HG02678 (cell line): ENCODE measurements at regions not wholly inside any gene's neighbourhood (a gene's known extent, or its start where the extent isn't known, plus 50 kb on each side); places are given as distances from the start of the nearest gene placed in this dataset.
"Not testable (repeated sequence)": the region's sequence is repeated elsewhere in the genome, so short reads cannot be mapped to it uniquely, and the experiment has no call there.

Source experiments
- ATAC-seq: cut with Tn5 transposase; IDR thresholded peaks from one replicate; pipeline ENCODE4 v1.9.1; 2021; ENCODE audit warnings: mild to moderate bottlenecking, moderate library complexity; ENCODE audit not compliant: unreplicated experiment

DNA sequence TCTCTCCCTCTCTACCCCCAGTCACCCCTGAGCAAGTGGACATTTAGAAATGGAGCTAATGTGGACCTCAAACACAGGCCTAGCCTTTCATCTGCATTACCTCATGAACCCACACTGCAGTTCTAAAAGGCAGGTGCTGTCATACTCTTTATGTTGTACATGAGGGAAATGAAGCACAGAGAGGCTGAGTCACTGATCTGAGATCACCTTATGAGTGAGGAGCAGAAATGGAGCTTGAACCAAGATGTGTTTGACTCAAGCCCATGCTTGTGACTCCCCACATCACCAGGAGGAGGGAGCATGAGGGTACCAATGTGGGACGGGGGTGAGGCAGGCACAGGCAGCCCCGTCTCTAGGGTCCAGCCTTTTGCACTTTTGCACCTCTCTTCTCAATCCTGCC, 702.8 kb downstream of the PTPRU start:
- no peak for ATAC-seq

DNA sequence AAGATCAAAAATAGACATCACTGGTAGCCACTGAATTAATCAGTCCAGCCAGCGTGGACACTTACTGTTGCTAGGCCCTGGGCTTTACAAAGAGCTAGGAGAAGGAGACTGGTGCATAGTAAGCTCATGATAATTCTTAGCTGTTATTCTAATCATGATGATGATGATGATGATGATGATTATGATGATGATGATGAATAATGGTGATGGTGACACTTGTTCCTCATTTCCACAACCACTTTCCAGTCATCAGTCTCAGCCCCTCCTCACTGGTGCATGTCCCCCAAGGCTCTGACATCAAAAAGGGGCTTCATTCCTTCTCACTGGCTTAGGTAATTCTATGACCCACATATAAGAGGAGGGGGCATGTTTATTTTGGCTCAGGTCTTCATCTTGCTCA, 701.0 kb downstream of the PTPRU start:
- no peak for ATAC-seq

DNA sequence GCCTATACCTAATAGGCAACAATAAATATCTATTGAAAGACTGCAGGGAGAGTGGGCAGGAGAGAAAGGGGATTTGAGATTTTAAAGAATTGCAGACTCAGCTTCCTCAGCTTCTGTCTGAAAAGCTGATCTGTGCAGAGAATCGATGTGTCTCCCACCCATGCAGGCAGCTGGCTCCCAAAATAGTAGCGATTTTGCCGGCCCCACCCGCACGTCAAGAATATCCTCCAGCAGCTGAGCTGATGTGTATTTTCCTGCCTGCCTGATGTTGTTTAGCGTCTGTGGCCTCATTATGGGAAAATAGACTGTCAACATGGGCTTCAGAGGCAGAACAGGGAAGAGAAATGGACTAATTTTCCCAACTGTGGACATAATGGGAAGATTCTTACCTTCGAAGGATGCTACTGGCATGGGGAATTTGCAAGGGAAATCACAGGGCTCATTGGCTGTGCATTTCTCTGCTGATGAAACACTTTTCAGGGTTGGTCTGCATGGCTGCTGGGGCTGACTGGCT, 699.8 kb downstream of the PTPRU start:
- ATAC-seq, result no peak

DNA sequence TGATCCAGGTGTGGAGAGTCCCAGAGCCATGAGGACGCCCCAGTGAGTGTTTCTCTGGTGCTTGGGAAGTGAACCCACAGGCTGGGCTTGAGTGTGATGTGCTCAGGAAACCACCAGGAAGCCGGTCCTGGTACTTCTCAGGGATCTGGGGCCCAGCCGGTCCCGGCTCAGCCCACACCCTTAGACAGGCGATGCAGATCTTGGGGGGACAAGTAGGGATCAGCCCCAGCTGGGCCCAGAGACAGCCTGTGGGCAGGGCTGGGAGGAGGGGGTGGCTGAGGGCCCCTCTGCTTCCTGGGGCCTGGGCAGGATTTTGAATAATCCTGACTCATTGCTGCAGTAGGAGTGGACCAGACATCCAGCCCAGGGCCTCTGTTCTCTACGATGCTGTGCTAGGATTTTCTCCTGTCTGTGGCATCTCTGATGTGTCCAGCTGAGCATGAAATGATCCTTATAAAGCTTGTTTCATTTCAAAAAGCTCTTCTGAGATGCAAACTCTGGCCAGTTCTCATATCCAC, 698.0 kb downstream of the PTPRU start:
- no peak for ATAC-seq

DNA sequence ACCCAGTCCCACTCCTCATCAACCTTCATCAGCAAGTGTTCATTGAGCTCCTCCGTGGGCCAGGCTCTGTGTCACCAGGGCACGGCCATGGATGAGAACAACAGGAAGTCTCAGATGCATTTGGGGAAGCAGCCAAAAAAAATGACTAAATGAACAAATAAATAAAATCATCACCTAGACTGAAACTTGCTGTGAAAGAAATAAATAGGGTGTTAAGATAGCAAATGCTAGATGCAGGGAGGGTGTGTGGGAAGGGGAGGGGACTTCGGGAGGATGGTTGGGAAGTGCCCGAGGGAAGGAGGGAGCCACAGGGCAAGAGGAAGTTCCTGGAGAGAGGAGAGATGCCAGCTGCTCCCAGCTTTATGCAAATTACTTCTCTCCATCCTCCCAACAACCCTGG, 696.7 kb downstream of the PTPRU start:
- no peak for ATAC-seq

DNA sequence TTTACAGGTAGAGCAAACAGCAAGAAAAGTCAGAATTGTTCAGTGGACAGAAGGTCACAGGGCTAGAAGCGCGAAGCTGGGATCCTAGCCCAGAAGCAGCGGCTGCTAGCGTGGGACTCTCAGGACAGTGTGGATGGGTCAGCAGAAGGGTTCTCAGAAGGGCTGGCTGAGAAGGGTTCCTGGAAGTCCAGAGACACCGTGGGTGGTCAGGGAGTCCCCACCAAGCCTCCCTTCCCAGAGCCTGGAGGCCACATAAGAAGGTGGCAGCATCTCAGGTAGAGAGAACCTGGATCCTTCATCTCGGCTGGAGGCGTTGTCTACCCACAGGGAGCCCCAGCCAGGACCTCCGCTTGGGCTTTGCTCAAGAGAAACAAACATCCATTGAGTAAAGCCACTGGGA, 696.3 kb downstream of the PTPRU start:
- ATAC-seq, result no peak

DNA sequence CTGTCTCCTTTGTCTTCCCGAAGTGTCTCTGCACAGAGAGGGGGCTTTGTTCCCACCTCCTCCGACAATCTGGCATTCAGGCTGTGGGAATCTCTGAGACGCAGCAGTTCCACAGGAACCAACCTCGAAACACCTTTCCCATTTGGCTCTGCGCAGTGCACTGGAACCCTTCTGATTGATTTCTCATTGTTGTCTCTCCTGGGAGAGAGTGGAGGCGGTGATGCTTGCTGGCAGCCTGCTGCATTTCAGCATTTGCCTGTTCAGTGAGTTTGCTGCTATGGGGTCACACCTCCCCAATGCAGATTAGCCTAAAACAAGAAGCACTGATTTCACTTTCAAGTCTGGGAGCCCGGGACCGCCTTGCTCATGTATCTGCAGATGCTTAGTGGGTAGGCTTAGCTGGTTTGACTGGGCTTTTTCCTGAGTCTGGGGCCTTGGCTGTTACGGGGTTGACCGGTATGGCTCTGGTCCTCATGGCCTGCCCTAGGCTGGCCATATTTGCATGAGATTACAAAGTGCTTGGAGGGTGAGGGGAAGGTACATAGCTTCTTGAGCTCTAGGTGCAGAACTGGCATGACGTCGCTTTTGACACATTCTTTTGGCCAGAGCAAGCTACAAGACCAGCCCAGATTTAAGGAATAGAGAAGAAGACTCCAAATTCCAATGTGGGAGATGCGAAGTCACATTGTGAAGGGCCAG, 695.3 kb downstream of the PTPRU start:
- no peak for ATAC-seq

DNA sequence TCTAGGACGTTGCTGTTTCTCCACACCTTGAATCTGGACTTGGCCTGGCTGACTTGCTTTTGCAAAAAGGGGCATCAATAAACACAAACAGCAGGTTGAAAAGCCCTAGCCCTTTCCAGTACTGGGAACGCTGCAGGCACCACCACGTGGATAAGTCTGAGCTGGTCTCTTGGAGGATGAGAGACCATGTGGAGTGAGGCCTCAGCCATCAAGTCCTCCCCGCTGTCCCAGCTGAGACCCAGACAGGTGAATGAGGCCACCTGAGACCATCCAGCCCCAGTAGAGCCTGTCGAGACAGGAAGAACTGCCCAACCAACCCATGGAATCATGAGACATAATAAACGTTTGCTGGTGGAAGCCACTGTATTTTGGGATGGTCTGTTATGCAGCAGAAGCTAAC, 688.7 kb downstream of the PTPRU start:
- ATAC-seq, result no peak

DNA sequence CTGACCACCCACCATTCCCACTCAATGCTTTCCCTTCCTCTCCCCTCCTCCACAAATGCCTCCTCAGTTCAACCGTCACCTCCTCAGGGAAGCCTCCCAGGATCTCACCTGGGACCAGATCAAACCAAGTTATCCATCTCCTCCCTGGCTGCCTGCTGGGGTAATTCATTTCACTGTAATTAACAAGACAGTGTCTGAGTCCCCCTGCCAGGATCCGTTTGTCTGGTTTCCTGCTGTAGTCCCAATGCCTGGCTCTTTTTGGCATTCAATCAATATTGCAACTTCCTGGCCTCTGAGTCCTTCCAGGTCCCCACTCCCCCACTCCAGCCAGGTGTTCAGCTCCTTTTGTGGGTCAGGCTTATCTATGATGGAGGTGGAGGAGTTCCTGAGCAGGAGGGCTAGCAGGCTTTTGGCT, 687.7 kb downstream of the PTPRU start:
- ATAC-seq, result no peak

DNA sequence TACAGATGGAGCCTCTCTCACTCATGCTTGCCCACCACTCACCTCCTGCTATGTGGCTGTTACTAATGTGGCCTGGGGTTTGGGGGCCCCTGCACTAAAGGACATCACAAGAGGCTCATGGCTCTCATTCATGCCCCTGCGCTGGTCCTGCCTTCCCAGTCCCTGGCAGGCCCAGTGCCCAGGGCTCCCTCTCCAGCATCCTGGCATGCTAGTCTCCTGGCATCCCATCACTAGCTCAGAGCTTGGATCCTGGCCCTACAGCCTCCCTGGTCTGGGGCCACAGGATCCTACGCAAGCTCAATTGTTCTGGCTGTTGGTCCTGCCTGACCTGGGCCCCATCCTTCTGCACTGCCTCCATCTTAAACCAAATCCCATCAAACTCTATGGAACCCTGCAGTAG, 685.4 kb downstream of the PTPRU start:
- no peak for ATAC-seq

DNA sequence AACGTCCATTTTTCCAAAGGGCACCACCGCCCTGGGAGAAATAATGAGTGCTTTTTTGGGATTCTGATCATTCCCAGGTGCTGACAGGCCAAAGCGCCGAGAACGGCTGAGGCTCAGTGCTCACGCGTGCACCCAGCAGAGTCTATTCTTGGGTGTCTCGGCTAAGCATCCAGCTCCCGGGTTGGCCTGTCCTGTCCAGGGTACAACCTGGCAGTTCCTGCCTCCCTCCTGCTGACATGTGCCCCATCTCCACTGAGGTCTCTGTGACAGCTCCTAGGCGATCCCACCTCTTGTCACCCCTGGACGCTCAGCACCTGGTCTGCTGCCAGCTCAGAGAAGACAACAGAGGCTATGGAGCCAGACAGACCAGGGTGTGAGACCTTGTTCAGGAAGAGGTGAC, 684.5 kb downstream of the PTPRU start:
- ATAC-seq, result no peak

DNA sequence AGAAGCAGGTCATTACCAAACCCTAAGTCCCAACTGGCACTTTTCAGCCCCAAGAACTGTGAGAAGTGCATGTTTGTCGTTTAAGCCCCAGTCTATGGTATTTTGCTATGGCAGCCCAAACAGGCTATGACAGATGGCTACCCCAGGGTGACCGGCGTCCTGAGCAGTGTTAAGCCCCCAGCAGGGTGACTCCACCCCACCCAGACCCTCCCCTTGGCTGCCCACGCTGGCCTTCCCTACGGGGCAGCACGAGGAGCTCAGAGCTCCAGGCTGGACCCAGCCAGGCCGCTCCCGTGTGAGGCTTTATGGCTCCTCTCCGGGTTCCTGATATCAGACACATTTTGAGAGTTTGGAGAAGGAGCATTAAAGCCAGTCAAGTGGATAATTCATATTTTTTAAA, 684.0 kb downstream of the PTPRU start:
- ATAC-seq, result no peak

DNA sequence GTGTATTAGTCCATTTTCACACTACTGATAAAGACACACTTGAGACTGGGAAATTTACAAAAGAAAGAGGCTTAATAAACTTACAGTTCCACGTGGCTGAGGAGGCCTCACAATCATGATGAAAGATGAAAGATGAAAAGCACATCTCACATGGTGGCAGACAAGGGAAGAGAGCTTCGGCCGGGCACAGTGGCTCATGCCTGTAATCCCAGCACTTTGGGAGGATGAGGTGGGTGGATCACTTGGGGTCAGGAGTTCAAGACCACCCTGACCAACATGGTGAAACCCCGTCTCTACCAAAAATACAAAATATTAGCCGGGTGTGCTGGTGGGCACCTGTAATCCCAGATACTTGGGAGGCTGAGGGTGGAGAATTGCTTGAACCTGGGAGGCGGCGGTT, 682.7 kb downstream of the PTPRU start:
- not testable (repeated sequence) for ATAC-seq

DNA sequence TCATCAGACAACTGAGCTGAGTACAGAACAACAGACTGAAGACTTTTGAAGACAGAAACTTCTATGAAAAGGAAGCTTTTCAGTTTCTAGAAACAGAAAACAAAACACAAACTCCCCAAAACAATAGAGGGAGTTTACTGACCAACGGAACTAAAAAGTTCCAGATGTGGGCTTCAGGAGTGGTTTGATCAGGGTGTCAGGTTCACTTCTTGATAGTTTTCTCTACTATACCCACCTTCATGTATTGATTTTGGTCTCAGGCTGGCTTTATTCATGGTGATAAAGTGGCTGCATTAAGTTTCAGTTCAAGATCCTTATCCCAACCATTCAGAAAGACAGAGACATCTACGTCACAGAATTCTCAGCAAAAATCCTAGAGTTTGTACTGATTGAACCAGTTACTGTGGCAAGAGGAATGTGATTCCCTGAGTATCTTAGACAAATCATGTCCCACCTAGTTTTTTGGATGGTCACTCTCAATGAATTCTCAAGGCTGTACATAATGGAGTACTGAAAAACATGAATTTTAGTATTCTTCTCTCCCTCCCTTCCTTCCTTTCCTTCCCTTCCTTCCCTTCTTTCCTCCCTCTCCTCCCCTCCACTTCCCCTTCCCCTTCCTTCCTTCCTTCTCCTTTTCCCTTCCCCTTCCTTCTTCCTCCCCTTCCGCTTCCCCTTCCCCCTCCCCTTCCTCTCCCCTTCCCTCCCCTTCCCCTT, 680.5 kb downstream of the PTPRU start:
- no peak for ATAC-seq

DNA sequence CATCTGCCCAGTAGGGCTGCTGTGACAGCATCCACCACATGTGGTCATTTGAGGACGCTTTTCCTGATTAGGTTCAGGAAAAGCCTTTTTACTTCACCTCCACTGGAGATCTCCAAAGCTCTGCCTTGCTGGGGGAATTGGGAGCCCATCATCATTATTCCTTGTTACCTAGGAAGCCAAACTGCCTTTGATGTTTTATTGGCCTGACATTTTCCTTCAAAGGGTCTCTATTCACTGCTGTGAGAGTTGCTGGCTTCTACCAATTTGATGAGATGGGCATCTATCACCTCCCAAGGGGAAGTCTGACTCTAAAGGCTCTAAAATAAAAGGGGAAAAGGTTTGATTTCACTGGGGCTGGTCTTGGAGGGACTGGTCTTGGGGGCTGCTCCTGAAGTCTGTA, 678.6 kb downstream of the PTPRU start:
- ATAC-seq, result no peak

DNA sequence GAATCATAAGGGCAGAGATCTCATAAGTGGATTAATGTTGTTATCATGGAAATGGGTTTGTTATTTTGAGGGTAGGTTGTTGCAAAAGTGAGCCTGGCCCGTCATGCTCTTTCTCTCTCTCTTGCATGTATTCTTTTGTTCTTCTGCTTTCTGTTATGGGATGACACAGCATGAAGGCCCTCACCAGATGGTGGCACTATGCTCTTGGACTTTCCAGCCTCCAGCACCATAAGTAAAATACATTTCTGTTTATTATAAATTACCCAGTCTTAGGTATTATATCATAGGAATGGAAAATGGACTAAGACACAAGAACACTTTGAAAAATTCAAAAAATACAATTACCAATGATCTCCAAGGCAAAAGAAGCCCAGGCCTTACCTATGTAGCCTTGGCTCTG, 676.1 kb downstream of the PTPRU start:
- no peak for ATAC-seq

DNA sequence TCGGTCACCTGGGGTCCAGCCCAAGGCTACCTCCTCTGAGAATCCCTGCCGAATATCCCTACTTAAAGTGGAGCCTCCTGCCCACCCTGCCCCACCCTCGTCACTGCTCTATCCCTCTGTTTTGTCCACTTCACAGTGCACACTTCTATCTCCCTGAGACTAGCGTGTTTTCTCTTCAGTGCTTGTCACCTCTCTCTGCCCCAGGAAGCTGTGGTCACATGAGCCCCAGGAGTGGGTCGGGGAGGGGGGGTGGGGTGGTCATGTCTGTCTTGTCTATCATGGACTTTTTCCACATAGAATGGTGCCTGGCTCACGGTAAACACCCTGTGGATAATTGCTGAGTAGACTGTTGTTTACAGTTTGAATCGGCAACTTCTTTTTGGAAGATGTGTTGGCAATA, 673.6 kb downstream of the PTPRU start:
- no peak for ATAC-seq

DNA sequence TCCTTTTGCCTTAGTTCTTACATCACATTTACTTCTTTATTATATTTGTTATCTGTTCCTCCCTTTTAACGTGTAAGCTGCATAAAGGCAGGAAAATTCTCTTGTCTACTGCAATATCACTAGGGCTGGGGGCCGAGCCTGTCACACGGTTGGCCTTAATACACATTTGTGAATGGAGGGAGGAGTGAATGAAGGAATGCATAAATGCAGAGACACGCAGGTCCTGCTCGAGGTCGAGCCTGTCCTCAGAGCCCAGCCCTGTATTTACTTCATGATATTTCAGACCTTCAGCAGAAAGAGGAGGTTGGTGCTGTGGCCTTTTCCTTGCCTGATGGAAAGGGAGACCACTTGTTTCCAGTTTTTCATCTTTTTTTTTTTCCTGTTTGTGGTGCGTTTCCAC, 671.3 kb downstream of the PTPRU start:
- no peak for ATAC-seq

DNA sequence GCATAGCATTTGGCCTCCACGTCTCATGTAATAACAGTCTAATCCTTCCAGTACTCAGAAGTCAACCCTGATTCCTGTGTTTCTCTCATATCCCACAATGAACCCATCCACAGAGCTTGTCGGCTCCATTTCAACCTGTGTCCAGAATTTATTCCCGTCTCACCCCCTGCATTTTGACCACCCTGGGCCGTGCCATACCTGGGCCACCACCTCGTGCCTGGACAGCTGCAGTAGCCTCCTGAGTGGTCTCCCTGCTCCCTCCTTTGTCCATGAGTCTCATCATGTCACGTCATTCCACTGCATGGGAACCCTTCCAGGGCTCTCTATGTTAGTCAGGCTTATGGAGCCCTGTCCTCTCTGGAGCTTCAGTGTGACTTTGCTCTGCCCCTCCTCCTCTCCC, 670.6 kb downstream of the PTPRU start:
- no peak for ATAC-seq

DNA sequence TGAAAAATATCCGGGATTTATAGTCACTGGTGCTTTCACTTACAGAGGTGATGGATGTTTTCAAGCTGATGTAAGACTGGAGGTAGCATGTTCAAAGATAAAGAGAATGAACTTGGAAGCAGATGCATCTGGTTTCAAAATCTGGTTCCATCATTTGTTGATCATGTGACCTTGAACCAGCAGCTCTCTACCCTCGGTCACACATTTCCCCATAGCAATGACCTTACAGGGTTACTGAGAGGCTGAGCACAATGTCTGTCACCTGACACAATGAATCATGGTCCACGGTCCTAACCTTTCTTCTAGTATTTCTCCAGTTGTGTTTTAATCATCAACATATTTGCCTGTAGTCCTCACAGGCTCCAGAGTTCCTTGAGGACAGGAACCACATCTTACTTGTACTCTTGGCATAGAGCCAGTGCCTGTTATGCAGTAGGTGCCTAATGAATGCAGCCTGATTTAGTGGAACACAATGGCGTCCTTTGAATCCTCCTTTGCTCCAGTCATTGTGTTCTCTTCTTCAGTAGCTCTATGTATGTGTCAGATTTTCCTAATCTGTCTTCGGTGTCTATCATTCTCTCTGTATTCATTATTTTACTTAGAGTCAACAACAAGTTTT, 667.3 kb downstream of the PTPRU start:
- ATAC-seq, result no peak

DNA sequence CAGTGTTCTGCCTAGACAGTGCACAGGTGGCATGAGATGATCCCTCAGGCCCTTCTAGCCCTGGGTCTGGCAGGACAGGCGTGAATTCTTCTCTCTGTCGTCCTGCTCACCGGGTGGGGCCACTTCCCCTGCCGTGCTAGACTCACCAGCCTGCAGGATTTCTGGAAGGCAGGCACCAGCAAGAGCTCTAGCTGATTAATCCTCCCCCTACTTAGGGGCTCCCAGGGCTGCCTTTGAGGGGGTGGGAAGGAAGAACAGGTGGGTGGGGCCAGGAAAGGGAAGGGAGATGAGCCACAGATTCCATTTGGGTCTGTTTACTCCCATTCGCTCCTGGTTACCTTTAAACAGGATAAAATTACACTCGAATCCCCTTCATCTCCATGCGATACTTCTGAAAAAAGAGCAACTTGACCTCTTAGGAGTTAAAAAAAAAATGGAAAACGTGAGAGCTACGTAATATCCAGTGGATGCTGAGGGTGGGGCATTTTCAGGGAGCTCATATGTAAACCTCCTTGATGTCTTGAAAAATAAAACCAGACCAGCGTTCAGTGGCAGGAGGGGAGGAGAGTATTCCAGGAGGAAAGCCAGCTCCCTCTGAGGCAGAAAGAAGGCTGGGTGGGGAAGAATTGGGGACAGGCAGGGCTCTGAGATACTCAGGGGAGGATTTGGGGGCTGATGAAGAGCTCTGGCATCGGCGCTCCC, 665.5 kb downstream of the PTPRU start:
- ATAC-seq, result no peak
